Activated CD4-positive, alpha-beta T cell treated with anti-CD3 and anti-CD28 coated beads, Interleukin-2, Interleukin-6, amounts not matched to agents 100 ng/mL and 50 ng/mL, durations not matched to agents 16 hours and 8 hours (primary cell): ENCODE measurements at regions not wholly inside any gene's neighbourhood (a gene's known extent, or its start where the extent isn't known, plus 50 kb on each side); places are given as distances from the start of the nearest gene placed in this dataset.
A peak's percentile ranks its signal among the peaks of the same experiment; 100 is the strongest.
"Not testable (repeated sequence)": the region's sequence is repeated elsewhere in the genome, so short reads cannot be mapped to it uniquely, and the experiment has no call there.

Experiments used
- DNase-seq: peaks from one replicate; pipeline ENCODE4 v3.0.0-alpha.2; 2020

DNA sequence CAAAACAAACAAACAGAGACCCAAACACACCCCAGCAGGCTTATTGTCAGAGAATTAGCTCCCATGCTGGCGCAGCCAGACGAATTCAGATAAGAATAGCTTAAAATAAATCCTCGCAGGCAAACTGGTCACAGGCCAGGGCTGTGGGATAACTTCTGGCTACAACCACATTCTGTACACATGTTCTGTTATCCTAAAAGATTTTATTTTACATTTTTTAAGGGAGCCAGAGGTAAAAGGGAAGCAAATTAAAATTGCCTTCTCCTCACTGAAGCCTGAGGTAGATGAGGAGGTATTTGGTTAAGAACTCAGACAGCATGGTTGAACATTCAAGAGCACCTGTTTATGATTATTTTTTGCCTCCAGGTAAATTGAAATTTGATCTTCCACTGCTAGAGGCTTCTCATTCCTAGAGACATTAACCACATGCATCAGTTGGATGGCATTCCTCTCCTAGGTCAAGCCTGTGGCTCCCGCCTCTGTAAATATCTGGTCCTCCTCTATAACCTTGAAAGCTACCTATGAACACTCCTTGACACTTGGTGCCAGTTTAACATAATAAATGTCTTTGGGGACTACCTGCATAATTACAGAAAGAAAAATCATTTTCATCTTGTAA, 190.3 kb downstream of the SATB1 start:
- DNase-seq, result no peak

- no peak for DNase-seq
Observed at GRCh38 chr3:18233987-18234716, 191.0 kb downstream of the SATB1 start.

GRCh38 chr3:18232317-18232716, 192.8 kb downstream of the SATB1 start:
- no peak for DNase-seq

GRCh38 chr3:18228060-18228459, 197.1 kb downstream of the SATB1 start:
- DNase-seq, result no peak

GRCh38 chr3:18225709-18226108, 199.4 kb downstream of the SATB1 start:
- DNase-seq, result no peak

DNA sequence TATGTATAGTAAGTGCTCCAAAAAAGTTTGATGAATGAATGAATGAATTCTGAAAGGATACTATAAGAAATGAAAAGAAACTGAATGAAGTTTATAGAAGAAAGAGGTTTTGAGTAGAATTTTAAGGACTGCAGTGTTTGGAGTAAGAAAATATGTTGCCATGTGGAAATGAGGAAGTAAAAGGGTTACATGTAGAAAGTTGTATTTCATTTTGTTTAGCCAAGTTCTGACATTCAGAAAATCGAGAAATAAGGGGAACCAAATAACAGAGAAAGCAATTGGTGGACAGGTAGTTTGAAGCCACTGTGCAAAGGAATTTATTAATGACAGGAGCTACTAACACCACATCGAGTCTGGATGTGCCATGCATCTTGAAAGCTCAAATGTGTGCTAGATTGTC, 200.7 kb downstream of the SATB1 start:
- DNase-seq, result no peak

GRCh38 chr3:18223974-18224373, 201.2 kb downstream of the SATB1 start:
- DNase-seq, result no peak

DNA sequence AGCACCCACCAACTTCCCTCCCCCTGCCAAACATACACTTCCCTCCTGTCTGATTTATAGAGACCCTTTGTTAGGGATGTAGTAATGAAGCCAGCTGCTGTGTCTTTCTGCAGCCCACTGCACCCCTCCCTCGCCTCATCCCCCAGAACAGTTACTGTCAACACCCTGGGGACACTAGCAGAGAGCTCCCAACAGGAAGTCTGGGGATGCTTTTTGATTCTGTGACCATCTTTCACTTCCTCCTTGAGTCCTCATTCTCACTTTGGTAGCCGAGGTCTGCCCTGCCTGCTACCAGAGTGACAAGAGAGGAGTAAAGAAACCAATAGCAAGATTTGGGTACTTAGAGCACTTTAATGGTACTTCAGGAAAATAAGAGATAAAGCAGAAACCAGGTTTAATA, 201.6 kb downstream of the SATB1 start:
- DNase-seq, result peak; percentile 4

- no peak for DNase-seq
Observed at GRCh38 chr3:18222686-18223085, 202.5 kb downstream of the SATB1 start.

- no peak for DNase-seq
Observed at GRCh38 chr3:18217507-18218174, 207.5 kb downstream of the SATB1 start.

- no peak for DNase-seq
Observed at GRCh38 chr3:18216996-18217395, 208.1 kb downstream of the SATB1 start.

- no peak for DNase-seq
Observed at GRCh38 chr3:18215639-18216038, 209.5 kb downstream of the SATB1 start.

DNA sequence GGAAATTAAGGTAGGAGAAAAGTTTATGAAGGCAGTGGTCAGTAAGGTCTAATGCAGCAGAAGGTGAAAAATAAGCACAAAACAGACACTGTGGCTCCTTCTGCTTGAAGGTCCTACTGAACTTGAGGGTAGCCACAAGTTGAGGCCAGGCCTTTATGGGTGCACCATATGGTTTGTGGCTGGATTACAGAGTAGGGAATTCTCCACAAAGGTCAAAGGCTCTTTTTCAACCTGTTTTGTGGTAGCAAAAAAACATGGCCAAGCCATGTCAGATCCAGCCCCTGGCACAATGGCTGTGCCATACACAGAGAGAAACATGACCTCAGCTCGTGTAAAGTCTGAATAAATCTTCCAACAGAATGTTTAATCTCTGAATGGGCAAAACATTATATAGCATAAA, 214.0 kb downstream of the SATB1 start:
- no peak for DNase-seq

GRCh38 chr3:18208856-18209255, 216.3 kb downstream of the SATB1 start:
- DNase-seq, result no peak

- DNase-seq, result no peak
Observed at GRCh38 chr3:18208091-18208490, 217.0 kb downstream of the SATB1 start.

GRCh38 chr3:18207226-18207625, 217.9 kb downstream of the SATB1 start:
- DNase-seq, result peak; percentile 45

DNA sequence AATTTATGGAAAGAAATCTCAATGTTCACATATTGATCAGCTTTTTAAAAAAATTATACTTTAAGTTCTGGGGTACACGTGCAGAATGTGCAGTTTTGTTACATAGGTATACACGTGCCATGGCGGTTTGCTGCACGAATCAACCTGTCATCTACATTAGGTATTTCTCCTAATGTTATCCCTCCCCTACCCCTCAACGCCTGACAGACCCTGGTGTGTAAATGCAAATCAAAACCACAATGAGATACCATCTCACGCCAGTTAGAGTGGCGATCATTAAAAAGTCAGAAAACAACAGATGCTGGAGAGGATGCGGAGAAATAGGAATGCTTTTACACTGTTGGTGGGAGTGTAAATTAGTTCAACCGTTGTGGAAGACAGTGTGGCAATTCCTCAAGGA, 219.4 kb downstream of the SATB1 start:
- DNase-seq, result not testable (repeated sequence)

DNA sequence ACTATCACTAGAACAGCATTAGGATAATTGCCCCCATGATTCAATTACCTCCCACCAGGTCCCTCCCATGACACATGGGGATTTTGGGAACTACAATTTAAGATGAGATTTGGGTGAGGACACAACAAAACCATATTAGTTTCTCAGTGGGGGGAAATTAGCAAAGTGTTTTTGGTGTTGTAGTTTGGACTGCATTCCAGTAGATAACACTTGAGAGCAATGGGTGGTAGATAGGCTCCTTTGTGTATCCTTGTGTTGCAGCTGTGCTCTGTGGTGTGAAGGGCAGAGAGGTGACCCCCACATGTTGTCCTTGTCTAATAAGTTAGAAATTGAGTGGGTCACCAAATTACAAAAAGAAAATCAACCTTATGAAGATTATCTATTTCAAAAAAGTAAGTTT, 223.8 kb downstream of the SATB1 start:
- no peak for DNase-seq

DNA sequence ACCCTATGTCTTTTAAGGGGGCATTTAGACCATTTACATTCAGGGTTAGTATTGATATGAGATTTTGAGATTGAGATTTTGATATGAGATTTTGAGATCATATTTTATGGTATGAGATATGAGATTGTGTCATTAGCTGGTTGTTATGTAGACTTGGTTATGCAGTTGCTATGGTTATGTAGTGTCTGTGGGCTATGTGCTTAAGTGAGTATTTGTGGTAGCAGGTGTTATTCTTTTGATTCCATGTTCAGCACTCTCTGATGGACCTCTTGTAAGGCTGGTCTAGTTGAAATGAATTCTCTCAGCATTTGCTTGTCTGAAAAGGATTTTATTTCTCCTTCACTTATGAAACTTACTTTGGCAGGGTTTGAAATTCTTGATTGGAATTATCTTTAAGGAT, 225.4 kb downstream of the SATB1 start:
- no peak for DNase-seq

DNA sequence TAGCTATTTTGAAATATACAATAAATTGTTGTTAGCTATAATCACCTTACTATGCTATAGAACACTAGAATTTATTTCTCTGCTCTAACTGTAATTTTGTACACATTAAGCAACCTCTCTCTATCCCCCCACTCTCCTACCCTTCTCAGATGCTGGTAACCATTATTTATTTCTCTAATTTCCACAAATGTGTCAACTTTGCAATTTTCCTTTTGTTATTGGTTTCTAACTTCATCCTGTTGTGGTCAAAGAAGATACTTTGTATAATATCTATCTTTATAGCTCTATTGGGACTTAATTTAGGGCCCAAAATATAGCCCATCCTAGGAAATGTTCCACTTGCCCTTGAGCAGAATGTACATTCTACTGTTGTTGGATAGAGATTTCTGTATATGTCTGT, 229.3 kb downstream of the SATB1 start:
- no peak for DNase-seq

GRCh38 chr3:18194431-18194830, 230.7 kb downstream of the SATB1 start:
- no peak for DNase-seq

GRCh38 chr3:18190646-18191045, 234.5 kb downstream of the SATB1 start:
- DNase-seq, result no peak

- DNase-seq, result no peak
Observed at GRCh38 chr3:18189282-18190050, 235.7 kb downstream of the SATB1 start.

- DNase-seq, result no peak
Observed at GRCh38 chr3:18188491-18188890, 236.6 kb downstream of the SATB1 start.
